K562 (cell line): ENCODE measurements at regions not wholly inside any gene's neighbourhood (a gene's known extent, or its start where the extent isn't known, plus 50 kb on each side); places are given as distances from the start of the nearest gene placed in this dataset.

ENCODE experiments used
- ATAC-seq: fragments of 200-7000 bp; cut with Tn5 transposase; 3 replicates; pipeline ENCODE4 v1.9.1; 2020; ENCODE audit warnings: moderate library complexity
- BruUV-seq: library from RNA; stranded (reverse); fragments of 400-500 nt; replicated peaks from 2 replicates; lab custom pipeline; 2021; lab: Mats Ljungman, UMichigan
- CTCF ChIA-PET: fragments of 300-600 bp; formaldehyde crosslinking; extraction: SDS; loops from one replicate; lab custom pipeline; 2021; ENCODE audit warnings: low intra/inter-chr PET ratio; lab: Yijun Ruan, JAX
- POLR2A ChIA-PET: fragments of 300-600, 350-650 bp; sonication (Branson Sonifier 250); formaldehyde crosslinking; extraction: SDS; loops from one replicate; lab custom pipeline; 2021; ENCODE audit warnings: antibody characterized with exemption, inconsistent platforms; lab: Yijun Ruan, JAX
- DNase-seq, 4 experiments: peaks; one replicate each; pipeline versions ENCODE4 v3.0.0 to v3.0.0-alpha.2; 2011 to 2018; ENCODE audit warnings: low spot score in 3 of 4, mixed read lengths in 3 of 4; ENCODE audit errors: extremely low read depth in 1 of 4
- FAIRE-seq: peaks from 2 replicates; lab custom pipeline; 2011; peaks lifted over from hg19 to GRCh38; lab: Jason Lieb, UNC
- H2AFZ ChIP-seq: 2 replicates; pipeline ENCODE4 v1.6.0; 2011; ENCODE audit warnings: low read depth, low read length, control low read depth, inconsistent platforms
- H3K27ac ChIP-seq: fragments of 200-600 bp; 3 replicates; pipeline ENCODE4 v1.8.0; 2011; ENCODE audit warnings: low read depth, mild to moderate bottlenecking, control low read depth, inconsistent platforms, low read length, moderate library complexity, mixed read lengths; ENCODE audit errors: extremely low read depth
- H3K27me3 ChIP-seq, 2 experiments: fragments of 300-600 bp in 1 of 2; 2 replicates in 1 of 2; 3 replicates in 1 of 2; pipeline versions ENCODE4 v1.6.0 to v1.8.0; 2011; ENCODE audit warnings: inconsistent platforms in 2 of 2, low read length in 2 of 2, mild to moderate bottlenecking in 1 of 2, mixed read lengths in 1 of 2, moderate library complexity in 1 of 2; ENCODE audit not compliant: control insufficient read depth in 2 of 2, insufficient read depth in 2 of 2
- H3K36me3 ChIP-seq: fragments of 300-600 bp; 3 replicates; pipeline ENCODE4 v1.8.0; 2011; ENCODE audit warnings: mild to moderate bottlenecking, low read length, inconsistent platforms; ENCODE audit not compliant: control insufficient read depth, insufficient read depth
- H3K4me1 ChIP-seq, 2 experiments: fragments of 200-600 bp in 1 of 2; replicated peaks in 1 of 2; 2 replicates in 1 of 2; 3 replicates in 1 of 2; pipeline versions ENCODE4 v1.5.1 to v1.8.0; 2011; ENCODE audit warnings: inconsistent platforms in 2 of 2, low read length in 2 of 2, mild to moderate bottlenecking in 1 of 2, mixed read lengths in 1 of 2, moderate library complexity in 1 of 2; ENCODE audit not compliant: control insufficient read depth in 2 of 2, insufficient read depth in 2 of 2
- H3K4me2 ChIP-seq: 2 replicates; pipeline ENCODE4 v1.6.1; 2011; ENCODE audit warnings: low read length, control low read depth, inconsistent platforms, mixed read lengths; ENCODE audit not compliant: insufficient read depth
- H3K4me3 ChIP-seq: fragments of 200-600 bp; sonication (generic), shearing (Covaris generic); 2 replicates; pipeline ENCODE4 v1.5.1; 2016; ENCODE audit warnings: control low read depth, inconsistent platforms
- H3K79me2 ChIP-seq: fragments of 200-600 bp; 3 replicates; pipeline ENCODE4 v1.8.0; 2011; ENCODE audit warnings: low read length, inconsistent platforms; ENCODE audit not compliant: control insufficient read depth, insufficient read depth
- H3K9ac ChIP-seq, 2 experiments: 2 replicates each; pipeline versions ENCODE4 v1.6.0 to v1.6.1; 2011; ENCODE audit warnings: low read depth in 2 of 2, low read length in 2 of 2, control low read depth in 1 of 2, inconsistent platforms in 1 of 2, mild to moderate bottlenecking in 1 of 2, mixed read lengths in 1 of 2; ENCODE audit not compliant: insufficient read depth in 1 of 2
- H3K9me1 ChIP-seq: one replicate; pipeline ENCODE4 v1.6.0; 2011; ENCODE audit warnings: inconsistent platforms, mild to moderate bottlenecking, low read length, moderate library complexity; ENCODE audit not compliant: control insufficient read depth, insufficient read depth
- H3K9me3 ChIP-seq: replicated peaks from 2 replicates; pipeline ENCODE4 v1.5.1; 2011; ENCODE audit warnings: low read depth, low read length, inconsistent platforms; ENCODE audit not compliant: control insufficient read depth, insufficient read depth
- H4K20me1 ChIP-seq: replicated peaks from 2 replicates; pipeline ENCODE4 v1.6.1; 2011; ENCODE audit warnings: low read length, inconsistent platforms, mixed read lengths; ENCODE audit not compliant: control insufficient read depth, insufficient read depth
- DMBX1 ChIP-seq: fragments of 250-450 bp; sonication (Bioruptor Pico); IDR thresholded peaks from 2 replicates; pipeline ENCODE4 v1.8.0; 2022; ENCODE audit warnings: inconsistent platforms, mild to moderate bottlenecking, moderate library complexity, borderline replicate concordance
- EP400 ChIP-seq: fragments of 450-650 bp; IDR thresholded peaks from 2 replicates; pipeline ENCODE4 v1.6.1; 2017; ENCODE audit warnings: antibody characterized with exemption, mild to moderate bottlenecking, moderate library complexity
- GMEB1 ChIP-seq: fragments of 250-450 bp; sonication (Bioruptor Pico); IDR thresholded peaks from 2 replicates; pipeline ENCODE4 v1.4.0; 2020; ENCODE audit warnings: mild to moderate bottlenecking
- MAFF ChIP-seq: IDR thresholded peaks from 2 replicates; pipeline ENCODE4 v1.6.1; 2012; ENCODE audit warnings: low read length, improper control_type of control experiment
- MLX ChIP-seq, 2 experiments: fragments of 450-650 bp in 1 of 2; sonication (generic) in 1 of 2; formaldehyde crosslinking; conservative IDR thresholded peaks; 2 replicates each; pipeline versions ENCODE4 v1.4.0 to v1.8.1; 2020 to 2022; ENCODE audit warnings: mild to moderate bottlenecking in 1 of 2, missing genetic modification reagents in 1 of 2
- NFRKB ChIP-seq: fragments of 450-650 bp; IDR thresholded peaks from 2 replicates; pipeline ENCODE4 v1.6.1; 2016; ENCODE audit warnings: low read depth
- STAT5A ChIP-seq: IDR thresholded peaks from 2 replicates; pipeline ENCODE4 v1.6.1; 2012; ENCODE audit warnings: low read length, inconsistent platforms, borderline replicate concordance
- ZFP36 ChIP-seq: fragments of 150-350 bp; IDR thresholded peaks from 2 replicates; pipeline ENCODE4 v1.6.1; 2018; ENCODE audit warnings: low read length, low read depth; ENCODE audit not compliant: partially characterized antibody
- ZNF184 ChIP-seq: sonication (generic); formaldehyde crosslinking; IDR thresholded peaks from 2 replicates; pipeline ENCODE4 v1.5.0; 2020; ENCODE audit warnings: missing genetic modification reagents
- ZNF239 ChIP-seq: fragments of 250-450 bp; sonication (Bioruptor Pico); IDR thresholded peaks from 2 replicates; pipeline ENCODE4 v1.4.0; 2020; ENCODE audit warnings: mild to moderate bottlenecking
- WGBS: fragments of 100-300 bp; shearing (Covaris generic); methylation state at CpG from one replicate; pipeline ENCODE4 v1.1.6; 2016; ENCODE audit warnings: low coverage, mixed read lengths; ENCODE audit not compliant: insufficient coverage; ENCODE audit errors: missing lambda C conversion rate; 5-methylcytosine and 5-hydroxymethylcytosine counted together
- in situ Hi-C: fragments of 300-500 bp; cut with MboI; formaldehyde crosslinking; loops from 4 replicates; pipeline ENCODE4 v1.15.0; 2018; ENCODE audit warnings: inconsistent platforms, mixed read lengths
- intact Hi-C: fragments of 100-400 bp; cut with micrococcal nuclease; formaldehyde crosslinking; loops from 2 replicates; pipeline ENCODE4 v1.14.2; 2022
- TF ChIP-seq, protein P1 (sequence below), 3 experiments: fragments of 200-800 bp in 1 of 3; fragments of 250-450 bp in 1 of 3; fragments of 450-650 bp in 1 of 3; sonication (Bioruptor Pico) in 1 of 3; sonication (Bioruptor generic) in 1 of 3; formaldehyde crosslinking in 1 of 3; IDR thresholded peaks; 2 replicates each; pipeline versions ENCODE4 v1.6.1 to v1.8.0; 2016 to 2022; ENCODE audit warnings: mild to moderate bottlenecking in 2 of 3, missing genetic modification characterization in 2 of 3, missing compliant biosample characterization in 1 of 3, moderate library complexity in 1 of 3
- TF ChIP-seq, protein P2 (sequence below), 3 experiments: IDR thresholded peaks in 2 of 3; conservative IDR thresholded peaks in 1 of 3; 2 replicates each; pipeline ENCODE4 v1.5.1; 2011 to 2012; ENCODE audit warnings: low read length in 3 of 3, mild to moderate bottlenecking in 3 of 3, control low read depth in 2 of 3, improper control_type of control experiment in 1 of 3, inconsistent platforms in 1 of 3, low read depth in 1 of 3, mixed read lengths in 1 of 3, moderate library complexity in 1 of 3; ENCODE audit not compliant: insufficient read depth in 2 of 3

DNA sequence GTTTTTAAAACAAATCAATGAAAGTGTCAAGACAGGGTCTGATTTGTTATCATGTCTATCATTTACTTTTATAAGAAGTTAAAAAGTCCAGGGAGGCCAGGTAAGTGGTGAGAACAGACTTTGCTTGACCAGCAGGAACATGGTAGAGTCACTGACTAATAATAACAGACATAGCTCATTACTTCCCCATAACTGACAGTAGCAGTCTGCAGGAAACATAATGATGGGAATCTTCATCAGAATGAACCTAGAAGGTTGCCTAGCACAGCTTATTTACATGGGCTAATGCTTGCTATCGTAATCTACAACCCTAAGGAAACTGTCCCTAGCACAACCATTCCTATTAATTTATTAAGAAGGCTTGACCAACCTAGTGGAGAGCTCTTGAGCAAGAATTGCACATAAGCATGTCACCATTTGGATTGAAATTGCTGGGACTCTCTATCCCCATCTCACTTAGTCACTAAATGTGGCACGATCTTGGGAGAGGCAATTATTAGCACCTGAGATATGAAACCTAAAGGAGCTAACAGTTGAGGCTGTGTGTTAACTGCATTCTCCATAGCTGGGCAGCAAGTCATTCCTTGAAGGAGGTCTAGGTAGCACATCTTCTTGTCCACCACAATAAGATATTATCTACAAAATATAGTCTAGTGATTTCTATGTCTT, 139.6 kb upstream of the ZBTB20 start:
- Histone ChIP-seq H3K79me2 (no peaks in the 10 kb centered on the region), H3K4me2 (no peak overlapping the region), H3K9me3 (no peaks in the 10 kb centered on the region), H4K20me1 (no peaks in the 10 kb centered on the region), H3K27me3 (no peaks in the 10 kb centered on the region), H3K9ac (no peak overlapping the region), H2AFZ (no peak overlapping the region), H3K4me1 (no peaks in the 10 kb centered on the region), H3K27ac (no peak overlapping the region), H3K36me3 (no peaks in the 10 kb centered on the region), H3K4me3 (no peak overlapping the region), H3K9me1 (no peaks in the 10 kb centered on the region)
- ChIA-PET CTCF (interaction anchor here (0.5 kb wide), 1 partner anchor 530 kb away, joined by 3 read pairs; no protein-coding TSS in a partner anchor), POLR2A (interaction anchor here (0.6 kb wide), 1 partner anchor 440 kb away, joined by 3 read pairs; no protein-coding TSS in a partner anchor)
- BruUV-seq, result no TSS peak
- 0% methylated on average over 2 of the region's 2 CpGs for WGBS
- FAIRE-seq (no peak), DNase-seq (no peak), ATAC-seq (no peak)
- TF ChIP-seq EP400 (no peak), STAT5A (no peak), GMEB1 (no peak), ZFP36 (no peak), ZNF184 (CRISPR knock-in tag) (no peak), DMBX1 (CRISPR knock-in tag) (no peak), ZNF239 (CRISPR knock-in tag) (no peak), MAFF (no peak), NFRKB (no peak), MLX (CRISPR knock-in tag; conservative IDR thresholded peaks at IDR 0.05) (no peak)
- TF ChIP-seq, protein P1, sequence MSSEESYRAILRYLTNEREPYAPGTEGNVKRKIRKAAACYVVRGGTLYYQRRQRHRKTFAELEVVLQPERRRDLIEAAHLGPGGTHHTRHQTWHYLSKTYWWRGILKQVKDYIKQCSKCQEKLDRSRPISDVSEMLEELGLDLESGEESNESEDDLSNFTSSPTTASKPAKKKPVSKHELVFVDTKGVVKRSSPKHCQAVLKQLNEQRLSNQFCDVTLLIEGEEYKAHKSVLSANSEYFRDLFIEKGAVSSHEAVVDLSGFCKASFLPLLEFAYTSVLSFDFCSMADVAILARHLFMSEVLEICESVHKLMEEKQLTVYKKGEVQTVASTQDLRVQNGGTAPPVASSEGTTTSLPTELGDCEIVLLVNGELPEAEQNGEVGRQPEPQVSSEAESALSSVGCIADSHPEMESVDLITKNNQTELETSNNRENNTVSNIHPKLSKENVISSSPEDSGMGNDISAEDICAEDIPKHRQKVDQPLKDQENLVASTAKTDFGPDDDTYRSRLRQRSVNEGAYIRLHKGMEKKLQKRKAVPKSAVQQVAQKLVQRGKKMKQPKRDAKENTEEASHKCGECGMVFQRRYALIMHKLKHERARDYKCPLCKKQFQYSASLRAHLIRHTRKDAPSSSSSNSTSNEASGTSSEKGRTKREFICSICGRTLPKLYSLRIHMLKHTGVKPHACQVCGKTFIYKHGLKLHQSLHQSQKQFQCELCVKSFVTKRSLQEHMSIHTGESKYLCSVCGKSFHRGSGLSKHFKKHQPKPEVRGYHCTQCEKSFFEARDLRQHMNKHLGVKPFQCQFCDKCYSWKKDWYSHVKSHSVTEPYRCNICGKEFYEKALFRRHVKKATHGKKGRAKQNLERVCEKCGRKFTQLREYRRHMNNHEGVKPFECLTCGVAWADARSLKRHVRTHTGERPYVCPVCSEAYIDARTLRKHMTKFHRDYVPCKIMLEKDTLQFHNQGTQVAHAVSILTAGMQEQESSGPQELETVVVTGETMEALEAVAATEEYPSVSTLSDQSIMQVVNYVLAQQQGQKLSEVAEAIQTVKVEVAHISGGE (CRISPR knock-in tag; IDR thresholded peaks at IDR 0.05), result no peak
- TF ChIP-seq, protein P2, sequence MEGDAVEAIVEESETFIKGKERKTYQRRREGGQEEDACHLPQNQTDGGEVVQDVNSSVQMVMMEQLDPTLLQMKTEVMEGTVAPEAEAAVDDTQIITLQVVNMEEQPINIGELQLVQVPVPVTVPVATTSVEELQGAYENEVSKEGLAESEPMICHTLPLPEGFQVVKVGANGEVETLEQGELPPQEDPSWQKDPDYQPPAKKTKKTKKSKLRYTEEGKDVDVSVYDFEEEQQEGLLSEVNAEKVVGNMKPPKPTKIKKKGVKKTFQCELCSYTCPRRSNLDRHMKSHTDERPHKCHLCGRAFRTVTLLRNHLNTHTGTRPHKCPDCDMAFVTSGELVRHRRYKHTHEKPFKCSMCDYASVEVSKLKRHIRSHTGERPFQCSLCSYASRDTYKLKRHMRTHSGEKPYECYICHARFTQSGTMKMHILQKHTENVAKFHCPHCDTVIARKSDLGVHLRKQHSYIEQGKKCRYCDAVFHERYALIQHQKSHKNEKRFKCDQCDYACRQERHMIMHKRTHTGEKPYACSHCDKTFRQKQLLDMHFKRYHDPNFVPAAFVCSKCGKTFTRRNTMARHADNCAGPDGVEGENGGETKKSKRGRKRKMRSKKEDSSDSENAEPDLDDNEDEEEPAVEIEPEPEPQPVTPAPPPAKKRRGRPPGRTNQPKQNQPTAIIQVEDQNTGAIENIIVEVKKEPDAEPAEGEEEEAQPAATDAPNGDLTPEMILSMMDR (IDR thresholded peaks at IDR 0.05 in 2 of 3, conservative IDR thresholded peaks at IDR 0.05 in 1 of 3; ENCODE audit: insufficient read depth in 2 of 3, low read depth in 1 of 3, low read length in 3 of 3), result no peak
- intact Hi-C loops (no loop called here), in situ Hi-C loops (no loop called here)
